IMR-90 (cell line): ENCODE measurements at regions not wholly inside any gene's neighbourhood (a gene's known extent, or its start where the extent isn't known, plus 50 kb on each side); places are given as distances from the start of the nearest gene placed in this dataset.

Experiments
- CHD1 ChIP-seq: IDR thresholded peaks from 2 replicates; pipeline ENCODE4 v1.6.1; 2012; ENCODE audit warnings: low read depth, low read length, improper control_type of control experiment
- MAFK ChIP-seq: IDR thresholded peaks from 2 replicates; pipeline ENCODE4 v1.6.1; 2012; ENCODE audit warnings: low read depth, low read length, improper control_type of control experiment
- MAZ ChIP-seq: IDR thresholded peaks from 2 replicates; pipeline ENCODE4 v1.6.1; 2012; ENCODE audit warnings: low read depth, mild to moderate bottlenecking, low read length, improper control_type of control experiment, moderate library complexity, borderline replicate concordance
- MXI1 ChIP-seq: IDR thresholded peaks from 2 replicates; pipeline ENCODE4 v1.6.1; 2012; ENCODE audit warnings: low read depth, mild to moderate bottlenecking, low read length, moderate library complexity, borderline replicate concordance
- POLR2A ChIP-seq: IDR thresholded peaks from 2 replicates; pipeline ENCODE4 v1.6.1; 2012; ENCODE audit warnings: mild to moderate bottlenecking, low read depth, low read length
- RAD21 ChIP-seq: IDR thresholded peaks from 2 replicates; pipeline ENCODE4 v1.6.1; 2012; ENCODE audit warnings: low read length, improper control_type of control experiment
- SMC3 ChIP-seq: fragments of 150-350 bp; IDR thresholded peaks from 2 replicates; pipeline ENCODE4 v1.6.1; 2016; ENCODE audit warnings: low read depth, mild to moderate bottlenecking, antibody characterized with exemption, low read length, moderate library complexity
- TF ChIP-seq, protein P1 (sequence below): conservative IDR thresholded peaks from 2 replicates; pipeline ENCODE4 v1.5.1; 2012; ENCODE audit warnings: mild to moderate bottlenecking, low read depth, low read length, improper control_type of control experiment

DNA sequence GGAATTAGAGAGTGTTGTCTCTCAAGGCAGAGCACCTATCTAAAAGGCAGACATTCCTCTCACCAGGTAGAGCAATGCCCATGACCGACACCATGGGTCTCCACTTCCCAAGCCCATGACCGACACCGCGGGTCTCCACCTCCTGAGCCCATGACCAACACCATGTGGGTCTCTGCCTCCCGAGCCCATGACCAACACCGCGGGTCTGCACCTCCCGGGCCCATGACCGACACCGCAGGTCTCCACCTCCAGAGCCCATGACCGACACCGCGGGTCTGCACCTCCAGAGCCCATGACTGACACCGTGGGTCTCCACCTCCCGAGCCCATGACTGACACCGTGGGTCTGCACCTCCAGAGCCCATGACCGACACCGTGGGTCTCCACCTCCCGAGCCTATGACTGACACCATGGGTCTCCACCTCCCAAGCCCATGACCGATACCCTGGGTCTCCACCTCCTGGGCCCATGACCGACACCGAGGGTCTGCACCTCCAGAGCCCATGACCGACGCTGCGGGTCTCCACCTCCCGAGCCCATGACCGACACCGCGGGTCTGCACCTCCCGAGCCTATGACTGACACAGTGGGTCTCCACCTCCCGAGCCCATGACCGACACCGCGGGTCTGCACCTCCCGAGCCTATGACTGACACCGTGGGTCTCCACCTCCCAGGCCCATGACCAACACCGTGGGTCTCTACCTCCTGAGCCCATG is 262.4 kb upstream of the SALL3 start:
- TF ChIP-seq, protein P1, sequence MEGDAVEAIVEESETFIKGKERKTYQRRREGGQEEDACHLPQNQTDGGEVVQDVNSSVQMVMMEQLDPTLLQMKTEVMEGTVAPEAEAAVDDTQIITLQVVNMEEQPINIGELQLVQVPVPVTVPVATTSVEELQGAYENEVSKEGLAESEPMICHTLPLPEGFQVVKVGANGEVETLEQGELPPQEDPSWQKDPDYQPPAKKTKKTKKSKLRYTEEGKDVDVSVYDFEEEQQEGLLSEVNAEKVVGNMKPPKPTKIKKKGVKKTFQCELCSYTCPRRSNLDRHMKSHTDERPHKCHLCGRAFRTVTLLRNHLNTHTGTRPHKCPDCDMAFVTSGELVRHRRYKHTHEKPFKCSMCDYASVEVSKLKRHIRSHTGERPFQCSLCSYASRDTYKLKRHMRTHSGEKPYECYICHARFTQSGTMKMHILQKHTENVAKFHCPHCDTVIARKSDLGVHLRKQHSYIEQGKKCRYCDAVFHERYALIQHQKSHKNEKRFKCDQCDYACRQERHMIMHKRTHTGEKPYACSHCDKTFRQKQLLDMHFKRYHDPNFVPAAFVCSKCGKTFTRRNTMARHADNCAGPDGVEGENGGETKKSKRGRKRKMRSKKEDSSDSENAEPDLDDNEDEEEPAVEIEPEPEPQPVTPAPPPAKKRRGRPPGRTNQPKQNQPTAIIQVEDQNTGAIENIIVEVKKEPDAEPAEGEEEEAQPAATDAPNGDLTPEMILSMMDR = no peak
- no peak for TF ChIP-seq MAZ
- TF ChIP-seq POLR2A = no peak
- TF ChIP-seq MXI1 = no peak
- no peak for TF ChIP-seq RAD21
- TF ChIP-seq SMC3 = no peak
- no peak for TF ChIP-seq CHD1
- TF ChIP-seq MAFK = no peak
